ENCODE measurements at regions not wholly inside any gene's neighbourhood (a gene's known extent, or its start where the extent isn't known, plus 50 kb on each side); places are given as distances from the start of the nearest gene placed in this dataset.

DNA sequence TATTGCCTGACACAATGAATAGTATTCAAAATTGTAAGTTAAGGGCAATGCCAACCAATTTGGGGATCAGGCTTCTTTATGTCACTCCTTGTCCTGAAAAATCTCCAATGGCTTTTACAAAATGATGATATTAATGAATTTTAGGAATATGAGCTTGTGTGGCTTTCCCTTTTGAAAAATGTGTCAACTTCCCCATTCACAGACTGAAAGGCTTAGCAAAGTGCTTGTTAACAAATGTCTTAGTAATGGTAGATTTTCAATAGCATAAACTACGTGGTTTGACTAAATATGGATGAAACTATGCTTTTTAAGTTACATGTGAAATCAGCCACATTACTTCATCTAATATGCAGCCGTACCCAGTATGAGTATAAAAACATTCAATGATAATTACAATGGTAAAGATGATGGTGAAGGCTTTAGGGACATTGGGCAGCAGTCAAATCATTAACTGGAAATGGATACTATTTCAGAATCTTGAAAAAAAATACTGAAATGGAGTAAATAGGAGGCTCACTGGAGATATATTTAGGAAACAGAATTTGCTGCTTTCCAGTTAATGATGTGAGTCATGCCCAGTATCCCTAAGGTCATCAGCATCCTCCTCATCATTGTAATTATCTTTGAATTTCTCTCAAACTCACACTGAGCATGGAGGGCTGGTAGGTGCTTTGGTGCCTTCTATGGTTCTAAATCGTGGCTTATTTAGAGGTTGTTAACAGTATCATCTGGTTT lies 113.3 kb upstream of the ZNF608 start:
- TF ChIP-seq, protein P1, sequence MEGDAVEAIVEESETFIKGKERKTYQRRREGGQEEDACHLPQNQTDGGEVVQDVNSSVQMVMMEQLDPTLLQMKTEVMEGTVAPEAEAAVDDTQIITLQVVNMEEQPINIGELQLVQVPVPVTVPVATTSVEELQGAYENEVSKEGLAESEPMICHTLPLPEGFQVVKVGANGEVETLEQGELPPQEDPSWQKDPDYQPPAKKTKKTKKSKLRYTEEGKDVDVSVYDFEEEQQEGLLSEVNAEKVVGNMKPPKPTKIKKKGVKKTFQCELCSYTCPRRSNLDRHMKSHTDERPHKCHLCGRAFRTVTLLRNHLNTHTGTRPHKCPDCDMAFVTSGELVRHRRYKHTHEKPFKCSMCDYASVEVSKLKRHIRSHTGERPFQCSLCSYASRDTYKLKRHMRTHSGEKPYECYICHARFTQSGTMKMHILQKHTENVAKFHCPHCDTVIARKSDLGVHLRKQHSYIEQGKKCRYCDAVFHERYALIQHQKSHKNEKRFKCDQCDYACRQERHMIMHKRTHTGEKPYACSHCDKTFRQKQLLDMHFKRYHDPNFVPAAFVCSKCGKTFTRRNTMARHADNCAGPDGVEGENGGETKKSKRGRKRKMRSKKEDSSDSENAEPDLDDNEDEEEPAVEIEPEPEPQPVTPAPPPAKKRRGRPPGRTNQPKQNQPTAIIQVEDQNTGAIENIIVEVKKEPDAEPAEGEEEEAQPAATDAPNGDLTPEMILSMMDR (IDR thresholded peaks at IDR 0.05): no peak
- no peak for TF ChIP-seq EP300 (IDR thresholded peaks at IDR 0.05)
- TF ChIP-seq POLR2A (IDR thresholded peaks at IDR 0.05): no peak

All from tibial nerve (tissue), 4 donors.